WTC11 (cell line): ENCODE measurements at regions not wholly inside any gene's neighbourhood (a gene's known extent, or its start where the extent isn't known, plus 50 kb on each side); places are given as distances from the start of the nearest gene placed in this dataset.

ENCODE experiments used
- FOXP1 ChIP-seq: sonication (generic); formaldehyde crosslinking; IDR thresholded peaks from 2 replicates; pipeline ENCODE4 v1.8.0; 2022; ENCODE audit warnings: missing genetic modification reagents, mild to moderate bottlenecking, moderate library complexity, borderline replicate concordance
- FOXP4 ChIP-seq: sonication (generic); formaldehyde crosslinking; IDR thresholded peaks from 2 replicates; pipeline ENCODE4 v1.8.0; 2022; ENCODE audit warnings: mild to moderate bottlenecking, missing genetic modification reagents
- HMGA2 ChIP-seq: fragments of 250-450 bp; sonication (Bioruptor Pico); IDR thresholded peaks from 2 replicates; pipeline ENCODE4 v1.4.0; 2021; ENCODE audit warnings: mild to moderate bottlenecking, moderate library complexity
- NR2C2 ChIP-seq: sonication (generic); formaldehyde crosslinking; IDR thresholded peaks from 2 replicates; pipeline ENCODE4 v1.8.0; 2022; ENCODE audit warnings: mild to moderate bottlenecking, missing genetic modification reagents
- TCF7 ChIP-seq: sonication (generic); formaldehyde crosslinking; IDR thresholded peaks from 2 replicates; pipeline ENCODE4 v1.8.0; 2022; ENCODE audit warnings: mild to moderate bottlenecking, low read depth, missing genetic modification reagents, moderate library complexity
- TEAD4 ChIP-seq: sonication (generic); formaldehyde crosslinking; IDR thresholded peaks from 2 replicates; pipeline ENCODE4 v1.8.0; 2022; ENCODE audit warnings: mild to moderate bottlenecking, missing genetic modification reagents
- TF ChIP-seq, protein P1 (sequence below): sonication (generic); formaldehyde crosslinking; IDR thresholded peaks from 2 replicates; pipeline ENCODE4 v1.8.1; 2023; ENCODE audit warnings: mild to moderate bottlenecking, missing genetic modification reagents, moderate library complexity
- TF ChIP-seq, protein P2 (sequence below): fragments of 200-600 bp; IDR thresholded peaks from 2 replicates; pipeline ENCODE4 v1.8.0; 2022; ENCODE audit warnings: antibody characterized with exemption
- TF ChIP-seq, protein P3 (sequence below): sonication (generic); formaldehyde crosslinking; IDR thresholded peaks from 2 replicates; pipeline ENCODE4 v1.8.1; 2022; ENCODE audit warnings: missing genetic modification reagents, borderline replicate concordance
- TF ChIP-seq, protein P4 (sequence below): sonication (generic); formaldehyde crosslinking; IDR thresholded peaks from 2 replicates; pipeline ENCODE4 v1.8.0; 2022; ENCODE audit warnings: mild to moderate bottlenecking, missing genetic modification reagents
- TF ChIP-seq, protein P5 (sequence below): sonication (generic); formaldehyde crosslinking; IDR thresholded peaks from 2 replicates; pipeline ENCODE4 v1.8.0; 2023; ENCODE audit warnings: missing genetic modification reagents
- TF ChIP-seq, protein P6 (sequence below): sonication (generic); formaldehyde crosslinking; IDR thresholded peaks from 2 replicates; pipeline ENCODE4 v1.8.1; 2023; ENCODE audit warnings: mild to moderate bottlenecking, missing genetic modification reagents, borderline replicate concordance

DNA sequence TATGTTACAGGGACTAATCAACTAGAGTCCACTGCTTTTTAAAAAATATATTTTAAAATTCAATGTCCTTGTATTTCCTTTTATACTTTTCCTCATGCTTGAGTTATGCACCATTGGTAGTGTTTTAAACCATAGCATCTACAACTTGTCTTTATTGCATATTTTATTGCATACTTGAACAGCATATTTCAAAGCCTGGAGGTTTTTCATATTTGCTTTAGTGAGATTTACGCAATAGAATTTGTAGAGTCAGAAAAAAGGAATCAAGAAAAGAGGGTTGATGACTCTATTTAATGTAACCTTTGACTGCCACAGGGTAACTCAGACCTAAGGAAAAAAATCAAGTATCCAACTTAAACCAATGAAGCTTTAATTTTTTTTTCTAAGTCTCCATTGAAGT lies 1165.7 kb upstream of the IGFBP7 start:
- TF ChIP-seq, protein P1, sequence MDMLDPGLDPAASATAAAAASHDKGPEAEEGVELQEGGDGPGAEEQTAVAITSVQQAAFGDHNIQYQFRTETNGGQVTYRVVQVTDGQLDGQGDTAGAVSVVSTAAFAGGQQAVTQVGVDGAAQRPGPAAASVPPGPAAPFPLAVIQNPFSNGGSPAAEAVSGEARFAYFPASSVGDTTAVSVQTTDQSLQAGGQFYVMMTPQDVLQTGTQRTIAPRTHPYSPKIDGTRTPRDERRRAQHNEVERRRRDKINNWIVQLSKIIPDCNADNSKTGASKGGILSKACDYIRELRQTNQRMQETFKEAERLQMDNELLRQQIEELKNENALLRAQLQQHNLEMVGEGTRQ (CRISPR knock-in tag): no peak
- TF ChIP-seq TCF7 (CRISPR knock-in tag) (no peak), FOXP1 (CRISPR knock-in tag) (no peak), FOXP4 (CRISPR knock-in tag) (no peak), HMGA2 (CRISPR knock-in tag) (no peak), NR2C2 (no peak), TEAD4 (no peak)
- TF ChIP-seq, protein P2, sequence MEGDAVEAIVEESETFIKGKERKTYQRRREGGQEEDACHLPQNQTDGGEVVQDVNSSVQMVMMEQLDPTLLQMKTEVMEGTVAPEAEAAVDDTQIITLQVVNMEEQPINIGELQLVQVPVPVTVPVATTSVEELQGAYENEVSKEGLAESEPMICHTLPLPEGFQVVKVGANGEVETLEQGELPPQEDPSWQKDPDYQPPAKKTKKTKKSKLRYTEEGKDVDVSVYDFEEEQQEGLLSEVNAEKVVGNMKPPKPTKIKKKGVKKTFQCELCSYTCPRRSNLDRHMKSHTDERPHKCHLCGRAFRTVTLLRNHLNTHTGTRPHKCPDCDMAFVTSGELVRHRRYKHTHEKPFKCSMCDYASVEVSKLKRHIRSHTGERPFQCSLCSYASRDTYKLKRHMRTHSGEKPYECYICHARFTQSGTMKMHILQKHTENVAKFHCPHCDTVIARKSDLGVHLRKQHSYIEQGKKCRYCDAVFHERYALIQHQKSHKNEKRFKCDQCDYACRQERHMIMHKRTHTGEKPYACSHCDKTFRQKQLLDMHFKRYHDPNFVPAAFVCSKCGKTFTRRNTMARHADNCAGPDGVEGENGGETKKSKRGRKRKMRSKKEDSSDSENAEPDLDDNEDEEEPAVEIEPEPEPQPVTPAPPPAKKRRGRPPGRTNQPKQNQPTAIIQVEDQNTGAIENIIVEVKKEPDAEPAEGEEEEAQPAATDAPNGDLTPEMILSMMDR: no peak
- TF ChIP-seq, protein P3, sequence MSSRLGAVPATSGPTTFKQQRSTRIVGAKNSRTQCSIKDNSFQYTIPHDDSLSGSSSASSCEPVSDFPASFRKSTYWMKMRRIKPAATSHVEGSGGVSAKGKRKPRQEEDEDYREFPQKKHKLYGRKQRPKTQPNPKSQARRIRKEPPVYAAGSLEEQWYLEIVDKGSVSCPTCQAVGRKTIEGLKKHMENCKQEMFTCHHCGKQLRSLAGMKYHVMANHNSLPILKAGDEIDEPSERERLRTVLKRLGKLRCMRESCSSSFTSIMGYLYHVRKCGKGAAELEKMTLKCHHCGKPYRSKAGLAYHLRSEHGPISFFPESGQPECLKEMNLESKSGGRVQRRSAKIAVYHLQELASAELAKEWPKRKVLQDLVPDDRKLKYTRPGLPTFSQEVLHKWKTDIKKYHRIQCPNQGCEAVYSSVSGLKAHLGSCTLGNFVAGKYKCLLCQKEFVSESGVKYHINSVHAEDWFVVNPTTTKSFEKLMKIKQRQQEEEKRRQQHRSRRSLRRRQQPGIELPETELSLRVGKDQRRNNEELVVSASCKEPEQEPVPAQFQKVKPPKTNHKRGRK: no peak
- TF ChIP-seq, protein P4, sequence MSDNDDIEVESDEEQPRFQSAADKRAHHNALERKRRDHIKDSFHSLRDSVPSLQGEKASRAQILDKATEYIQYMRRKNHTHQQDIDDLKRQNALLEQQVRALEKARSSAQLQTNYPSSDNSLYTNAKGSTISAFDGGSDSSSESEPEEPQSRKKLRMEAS (CRISPR knock-in tag): no peak
- TF ChIP-seq, protein P5, sequence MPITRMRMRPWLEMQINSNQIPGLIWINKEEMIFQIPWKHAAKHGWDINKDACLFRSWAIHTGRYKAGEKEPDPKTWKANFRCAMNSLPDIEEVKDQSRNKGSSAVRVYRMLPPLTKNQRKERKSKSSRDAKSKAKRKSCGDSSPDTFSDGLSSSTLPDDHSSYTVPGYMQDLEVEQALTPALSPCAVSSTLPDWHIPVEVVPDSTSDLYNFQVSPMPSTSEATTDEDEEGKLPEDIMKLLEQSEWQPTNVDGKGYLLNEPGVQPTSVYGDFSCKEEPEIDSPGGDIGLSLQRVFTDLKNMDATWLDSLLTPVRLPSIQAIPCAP (CRISPR knock-in tag): no peak
- TF ChIP-seq, protein P6, sequence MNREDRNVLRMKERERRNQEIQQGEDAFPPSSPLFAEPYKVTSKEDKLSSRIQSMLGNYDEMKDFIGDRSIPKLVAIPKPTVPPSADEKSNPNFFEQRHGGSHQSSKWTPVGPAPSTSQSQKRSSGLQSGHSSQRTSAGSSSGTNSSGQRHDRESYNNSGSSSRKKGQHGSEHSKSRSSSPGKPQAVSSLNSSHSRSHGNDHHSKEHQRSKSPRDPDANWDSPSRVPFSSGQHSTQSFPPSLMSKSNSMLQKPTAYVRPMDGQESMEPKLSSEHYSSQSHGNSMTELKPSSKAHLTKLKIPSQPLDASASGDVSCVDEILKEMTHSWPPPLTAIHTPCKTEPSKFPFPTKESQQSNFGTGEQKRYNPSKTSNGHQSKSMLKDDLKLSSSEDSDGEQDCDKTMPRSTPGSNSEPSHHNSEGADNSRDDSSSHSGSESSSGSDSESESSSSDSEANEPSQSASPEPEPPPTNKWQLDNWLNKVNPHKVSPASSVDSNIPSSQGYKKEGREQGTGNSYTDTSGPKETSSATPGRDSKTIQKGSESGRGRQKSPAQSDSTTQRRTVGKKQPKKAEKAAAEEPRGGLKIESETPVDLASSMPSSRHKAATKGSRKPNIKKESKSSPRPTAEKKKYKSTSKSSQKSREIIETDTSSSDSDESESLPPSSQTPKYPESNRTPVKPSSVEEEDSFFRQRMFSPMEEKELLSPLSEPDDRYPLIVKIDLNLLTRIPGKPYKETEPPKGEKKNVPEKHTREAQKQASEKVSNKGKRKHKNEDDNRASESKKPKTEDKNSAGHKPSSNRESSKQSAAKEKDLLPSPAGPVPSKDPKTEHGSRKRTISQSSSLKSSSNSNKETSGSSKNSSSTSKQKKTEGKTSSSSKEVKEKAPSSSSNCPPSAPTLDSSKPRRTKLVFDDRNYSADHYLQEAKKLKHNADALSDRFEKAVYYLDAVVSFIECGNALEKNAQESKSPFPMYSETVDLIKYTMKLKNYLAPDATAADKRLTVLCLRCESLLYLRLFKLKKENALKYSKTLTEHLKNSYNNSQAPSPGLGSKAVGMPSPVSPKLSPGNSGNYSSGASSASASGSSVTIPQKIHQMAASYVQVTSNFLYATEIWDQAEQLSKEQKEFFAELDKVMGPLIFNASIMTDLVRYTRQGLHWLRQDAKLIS (CRISPR knock-in tag): no peak
